ENCODE measurements at regions not wholly inside any gene's neighbourhood (a gene's known extent, or its start where the extent isn't known, plus 50 kb on each side); places are given as distances from the start of the nearest gene placed in this dataset.
A peak's percentile ranks its signal among the peaks of the same experiment; 100 is the strongest.
"Not testable (repeated sequence)": the region's sequence is repeated elsewhere in the genome, so short reads cannot be mapped to it uniquely, and the experiment has no call there.

GRCh38 chr21:35843911-35844667 lies 216.2 kb downstream of the SETD4 start:
- DNase-seq: no peak

GRCh38 chr21:35840949-35841348 lies 219.4 kb downstream of the SETD4 start:
- DNase-seq: no peak

- DNase-seq: peak; percentile 65
Measured at GRCh38 chr21:35840197-35840799, 220.0 kb downstream of the SETD4 start.

DNA sequence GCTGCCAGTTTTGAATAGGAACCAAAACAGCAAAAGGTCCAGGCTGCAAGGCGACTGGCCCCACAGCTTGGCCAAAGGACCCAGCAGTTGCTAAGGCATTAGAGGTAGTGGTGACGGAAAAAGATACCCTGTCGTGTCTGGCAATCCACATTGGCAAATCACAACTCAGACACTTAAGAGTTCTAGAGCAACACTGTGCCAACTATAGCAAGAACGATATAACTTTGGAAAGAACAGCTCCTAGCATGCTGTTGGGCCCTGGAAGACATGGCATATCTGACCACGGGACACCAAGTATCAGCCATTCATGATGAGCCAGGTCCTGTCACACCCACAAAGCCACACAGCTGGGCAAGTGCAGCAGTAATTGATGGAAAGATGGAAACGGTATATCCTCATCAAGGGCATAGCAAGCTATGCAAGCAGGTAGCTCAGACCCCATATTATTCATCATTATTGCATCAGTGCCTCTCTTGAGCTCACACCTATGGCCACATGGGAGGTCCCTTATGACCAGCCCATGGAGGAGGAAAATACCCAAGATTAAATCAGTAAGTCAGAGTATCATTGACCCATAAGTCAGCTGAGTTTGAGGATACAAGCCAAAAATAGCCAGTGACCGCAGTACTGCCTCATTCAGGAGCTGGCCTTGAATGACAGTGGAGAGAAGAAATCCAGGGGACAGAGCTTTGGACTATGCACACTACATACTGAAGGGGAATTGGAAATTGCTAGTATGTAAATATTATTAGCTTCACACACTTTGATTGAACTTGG lies 221.2 kb downstream of the SETD4 start:
- no peak for DNase-seq

DNA sequence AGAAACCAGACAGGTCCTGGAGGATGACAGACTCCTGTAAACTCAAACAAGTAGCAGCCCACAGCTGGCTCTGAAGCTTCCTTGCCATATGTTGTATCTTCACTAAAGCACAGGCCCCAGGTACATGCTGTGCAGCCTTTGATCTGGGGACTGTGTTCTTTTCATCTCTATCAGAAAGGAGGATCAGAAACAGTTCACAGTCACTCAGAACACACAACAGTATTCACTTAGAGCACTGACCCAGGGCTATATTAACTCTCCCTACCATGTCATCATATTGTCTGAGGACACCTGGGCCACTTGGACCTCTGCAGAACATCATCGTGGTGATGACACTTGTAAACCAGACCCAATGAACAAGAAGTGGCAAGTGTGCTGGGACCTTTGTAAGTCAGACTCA lies 222.0 kb downstream of the SETD4 start:
- DNase-seq: no peak

GRCh38 chr21:35833991-35834390 lies 226.3 kb downstream of the SETD4 start:
- no peak for DNase-seq

DNA sequence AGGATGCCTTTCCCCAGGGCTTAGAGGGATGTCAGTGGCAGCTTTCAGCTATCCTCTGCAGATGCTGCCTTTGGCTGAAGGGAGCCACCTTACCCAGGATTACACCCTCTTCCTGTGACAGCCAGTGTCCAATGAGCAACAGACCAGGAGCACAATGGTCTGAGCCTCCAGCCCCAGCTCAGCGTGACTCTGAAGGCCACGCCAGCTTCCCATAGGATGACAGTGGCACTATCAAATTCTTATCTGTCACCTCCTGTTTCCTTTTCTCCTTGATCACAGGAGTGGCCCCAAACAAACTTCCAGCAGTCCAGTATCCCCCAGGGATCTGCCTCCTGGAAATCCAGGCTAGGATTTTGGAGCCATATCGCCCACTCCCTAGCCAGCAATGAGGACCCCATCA lies 226.9 kb downstream of the SETD4 start:
- no peak for DNase-seq

DNA sequence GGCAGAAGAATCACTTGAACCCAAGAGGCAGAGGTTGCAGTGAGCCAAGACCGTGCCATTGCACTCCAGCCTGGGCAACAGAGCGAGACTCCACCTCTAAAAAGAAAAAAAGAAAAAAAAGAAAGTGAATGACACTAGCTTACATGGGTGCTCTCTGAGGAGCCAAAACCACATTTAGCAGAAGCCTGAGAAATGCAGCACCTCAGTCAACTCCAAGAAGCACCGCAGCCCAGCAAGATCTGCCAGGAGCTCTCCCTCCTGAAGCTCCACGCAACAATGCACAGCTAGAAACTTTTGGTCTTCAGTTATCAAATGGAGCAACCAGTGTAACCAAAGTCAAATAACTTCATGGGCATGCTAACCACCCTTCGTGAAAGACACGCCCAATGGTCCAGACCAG lies 229.1 kb downstream of the SETD4 start:
- DNase-seq: no peak

DNA sequence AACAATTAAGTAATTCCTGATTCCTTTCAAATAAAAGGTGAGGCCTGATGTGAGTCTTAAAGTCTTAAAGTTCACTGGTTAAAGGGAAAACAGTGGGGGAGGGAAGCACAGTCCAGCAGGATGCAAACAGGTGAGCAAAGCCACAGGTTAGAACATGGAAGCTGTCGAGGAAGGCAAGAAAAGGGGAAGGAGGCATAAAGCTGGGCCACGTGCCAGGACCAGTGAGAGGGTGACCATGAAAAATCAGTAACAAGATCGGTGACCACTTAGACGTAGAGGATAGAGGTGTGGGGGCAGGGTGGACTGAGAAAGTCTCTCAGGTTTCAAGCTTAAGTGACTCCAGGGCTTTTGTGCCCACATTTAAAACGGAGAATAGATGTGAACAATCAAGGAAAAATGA lies 231.3 kb downstream of the SETD4 start:
- no peak for DNase-seq

DNA sequence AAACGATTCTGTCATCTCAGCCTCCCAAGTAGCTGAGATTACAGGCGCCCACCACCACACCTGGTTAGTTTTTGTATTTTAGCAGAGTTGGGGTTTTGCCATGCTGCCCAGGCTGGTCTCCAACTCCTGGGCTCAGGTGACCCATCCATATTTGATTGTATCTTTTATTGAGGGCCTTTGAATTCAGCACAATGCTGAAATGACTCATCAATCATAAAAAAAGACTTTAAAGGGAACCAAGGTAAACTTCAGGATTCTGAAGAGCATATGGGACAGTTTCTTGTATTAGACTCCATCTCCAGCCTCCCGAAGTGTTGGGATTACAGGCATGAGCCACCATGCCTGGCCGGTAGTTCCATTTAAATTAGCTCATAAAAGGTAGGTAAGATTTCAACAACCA lies 232.2 kb downstream of the SETD4 start:
- no peak for DNase-seq

DNA sequence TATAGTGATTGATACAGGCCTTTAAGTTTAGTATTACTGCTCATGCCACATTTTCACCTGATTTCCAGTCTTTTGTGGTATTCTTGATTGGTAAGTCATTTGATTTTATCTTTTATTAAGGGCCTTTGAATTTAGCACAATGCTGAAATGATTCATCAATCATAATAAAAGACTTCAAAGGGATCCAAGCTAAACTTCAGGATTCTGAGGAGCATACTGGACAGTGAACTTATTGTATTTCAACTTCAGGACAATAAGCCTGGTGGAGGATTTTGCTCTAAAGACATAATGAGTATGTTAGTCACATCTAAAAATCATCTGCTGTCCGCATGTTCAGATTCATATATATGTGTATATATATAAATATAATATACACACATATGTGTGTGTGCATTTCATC lies 233.3 kb downstream of the SETD4 start:
- no peak for DNase-seq

DNA sequence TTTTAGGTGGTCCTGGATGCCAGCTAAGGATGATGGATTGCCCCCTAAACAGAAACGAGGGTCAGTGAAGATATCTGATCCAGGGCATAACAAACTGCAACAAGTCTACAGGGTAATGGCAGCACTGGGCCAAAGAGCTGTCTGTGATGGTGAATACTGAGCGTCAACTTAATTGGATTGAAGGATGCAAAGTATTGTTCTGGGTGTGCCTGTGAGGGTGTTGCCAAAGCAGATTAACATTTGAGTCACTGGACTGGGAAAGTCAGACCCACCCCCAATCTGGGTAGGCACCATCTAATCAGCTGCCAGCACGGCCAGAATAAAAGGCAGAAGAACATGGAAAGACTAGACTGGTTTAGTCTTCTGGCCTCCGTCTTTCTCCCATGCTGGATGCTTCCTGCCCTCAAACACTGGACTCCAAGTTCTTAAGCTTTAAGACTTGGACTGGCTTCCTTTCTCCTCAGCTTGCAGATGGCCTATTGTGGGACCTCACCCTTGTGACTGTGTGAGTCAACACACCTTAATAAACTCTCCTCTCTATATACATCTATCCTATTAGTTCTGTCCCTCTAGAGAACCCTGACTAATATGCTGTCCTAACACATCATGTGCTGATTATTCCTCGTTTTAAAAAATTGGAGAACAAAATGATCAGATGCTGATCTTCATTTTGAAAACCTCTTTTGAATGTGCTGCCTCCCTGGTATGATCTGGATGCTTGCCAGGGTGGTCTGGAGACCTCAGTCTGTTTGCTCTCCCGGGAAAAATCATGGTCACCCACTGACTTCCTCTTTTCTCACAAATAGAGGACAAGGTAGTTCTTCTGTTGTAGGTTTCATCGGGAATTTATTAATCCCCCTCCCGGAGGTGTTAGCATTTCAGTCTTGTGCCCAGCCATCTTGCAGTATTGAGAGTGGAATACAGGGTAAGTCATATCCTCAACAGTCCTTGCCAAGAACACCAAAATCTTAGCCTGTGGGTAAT lies 234.7 kb downstream of the SETD4 start:
- DNase-seq: no peak

DNA sequence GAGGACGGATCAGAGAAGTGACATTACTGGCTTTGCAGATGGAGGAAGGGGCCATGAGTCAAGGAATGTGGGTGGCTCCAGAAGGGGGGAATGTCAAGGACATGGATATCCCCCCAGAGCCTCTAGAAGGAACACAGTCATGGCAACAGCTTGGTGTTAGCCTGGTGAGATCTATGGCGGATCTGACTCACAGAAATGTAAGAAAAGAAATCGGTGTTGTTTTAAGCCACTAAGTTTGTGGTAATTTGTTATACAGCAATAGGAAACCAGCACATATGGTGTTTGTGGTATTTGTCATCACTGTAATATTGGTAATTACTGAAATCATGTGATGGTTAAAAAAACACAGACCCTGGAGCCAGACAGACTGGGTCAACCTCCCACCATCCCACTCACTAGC lies 236.2 kb downstream of the SETD4 start:
- no peak for DNase-seq

GRCh38 chr21:35819134-35819533 lies 241.2 kb downstream of the SETD4 start:
- no peak for DNase-seq

DNA sequence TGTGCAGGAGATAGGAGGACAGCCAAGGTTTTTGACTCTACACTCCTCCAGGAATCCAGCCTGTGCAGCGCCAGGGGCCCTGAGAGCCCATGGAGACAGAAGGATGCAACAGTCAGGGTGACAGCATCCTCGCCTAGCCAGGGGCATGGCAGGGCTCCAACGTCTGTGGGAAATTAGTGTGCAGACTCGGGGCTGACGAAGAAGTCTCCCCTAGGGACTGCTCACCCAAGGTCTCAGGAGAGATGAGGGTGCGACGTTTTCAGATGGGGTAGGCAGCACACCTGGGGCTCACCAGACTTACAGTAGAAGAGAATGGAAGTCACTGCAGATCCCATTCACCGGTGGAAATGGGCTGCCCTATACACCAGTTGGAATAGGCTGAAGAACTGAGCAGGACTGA lies 241.7 kb downstream of the SETD4 start:
- no peak for DNase-seq

DNA sequence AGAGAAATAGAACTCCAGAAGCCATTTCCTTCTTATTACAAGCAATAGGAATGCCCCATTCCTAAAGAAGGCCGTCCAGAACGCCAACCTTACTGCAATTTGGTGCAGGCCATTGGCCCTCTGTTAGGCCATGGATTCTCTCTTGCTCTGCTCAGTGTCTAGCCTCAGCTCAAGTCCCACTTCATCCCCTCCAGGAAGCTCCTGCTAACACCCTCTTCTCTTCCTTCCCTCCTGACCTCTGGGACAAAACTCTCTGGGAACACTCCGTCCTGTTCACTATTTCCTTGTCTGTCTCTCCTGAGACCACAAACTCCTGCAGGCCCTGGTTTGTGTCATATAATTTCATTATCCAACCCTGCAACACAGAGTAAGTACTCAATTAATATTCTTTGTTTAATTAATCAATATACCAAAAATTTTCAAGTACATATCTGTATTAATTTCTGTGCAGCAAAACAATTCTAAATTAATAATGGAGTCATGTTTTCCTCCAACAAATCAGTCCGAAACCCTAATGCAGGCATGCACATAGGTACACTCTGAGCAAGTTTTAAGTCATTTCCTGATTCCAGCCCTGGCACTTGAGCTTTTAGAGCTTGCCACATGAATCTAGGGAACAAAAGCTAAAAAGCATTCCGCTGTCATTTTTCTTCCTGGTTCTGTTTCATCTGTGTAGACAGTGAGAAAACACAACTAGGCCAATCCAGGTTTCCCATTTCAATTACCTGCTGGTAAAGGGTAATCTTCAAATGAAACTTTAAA lies 245.3 kb downstream of the SETD4 start:
- no peak for DNase-seq

DNA sequence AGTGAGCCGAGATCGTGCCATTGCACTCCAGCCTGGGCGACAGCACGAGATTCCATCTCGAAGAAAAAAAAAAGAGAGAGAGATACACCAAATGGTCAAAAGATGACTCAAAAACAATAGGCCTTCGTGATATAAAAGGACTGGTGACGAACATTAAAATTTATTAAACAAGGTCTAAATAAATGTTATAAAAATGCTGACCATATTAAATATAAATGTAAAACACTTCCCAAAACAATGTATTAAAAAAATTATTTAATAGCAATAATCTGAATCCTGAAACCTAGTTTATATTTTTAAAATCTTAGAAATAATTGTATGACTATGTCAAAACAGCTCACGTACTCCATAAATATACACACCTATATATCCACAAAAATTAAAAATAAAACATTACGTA lies 247.6 kb downstream of the SETD4 start:
- no peak for DNase-seq

- DNase-seq: no peak
Measured at GRCh38 chr21:35811191-35811806, 249.0 kb downstream of the SETD4 start.

DNA sequence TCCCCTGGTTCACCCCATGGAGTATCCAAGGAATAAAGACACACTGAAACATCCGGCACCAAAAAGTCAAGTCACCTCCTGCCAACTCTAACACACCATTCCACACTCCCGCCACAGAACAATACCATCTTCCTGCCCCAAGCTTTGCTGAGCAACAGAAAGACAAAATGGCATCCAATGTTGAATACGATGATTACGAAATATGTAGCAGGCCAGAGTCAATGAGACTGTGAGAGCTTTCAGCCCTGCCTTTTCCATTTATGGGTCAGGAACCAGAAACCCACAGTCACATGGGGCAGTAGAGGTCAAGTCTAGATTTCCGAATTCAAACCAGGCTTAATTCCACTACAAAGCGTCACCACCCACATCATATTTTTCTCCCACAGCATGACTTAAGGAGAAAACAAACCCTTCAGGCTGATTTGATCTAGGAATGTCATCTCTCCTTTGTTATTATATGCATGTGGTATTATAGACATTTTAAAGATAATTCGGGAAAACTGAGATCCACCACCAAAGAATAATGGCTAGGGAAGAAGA lies 249.8 kb downstream of the SETD4 start:
- DNase-seq: no peak

- DNase-seq: no peak
Measured at GRCh38 chr21:35801391-35801790, 258.9 kb downstream of the SETD4 start.

GRCh38 chr21:35800796-35801385 lies 259.4 kb downstream of the SETD4 start:
- not testable (repeated sequence) for DNase-seq
